Activated naive CD8-positive, alpha-beta T cell treated with anti-CD3 and anti-CD28 coated beads, Interleukin-2, amount 50 U/mL, for 24 hours (primary cell): ENCODE measurements at regions not wholly inside any gene's neighbourhood (a gene's known extent, or its start where the extent isn't known, plus 50 kb on each side); places are given as distances from the start of the nearest gene placed in this dataset.
A peak's percentile ranks its signal among the peaks of the same experiment; 100 is the strongest.

Experiments
- ATAC-seq: fragments of 150-1000 bp; cut with Tn5 transposase; one replicate; pipeline ENCODE4 v1.10.0; 2021
- DNase-seq: peaks from one replicate; pipeline ENCODE4 v3.0.0; 2021
- H3K27ac Mint-ChIP-seq: one replicate; pipeline ENCODE4 v1.8.0; 2021; ENCODE audit warnings: mild to moderate bottlenecking, mixed read lengths
- H3K27me3 Mint-ChIP-seq: one replicate; pipeline ENCODE4 v1.8.0; 2021; ENCODE audit warnings: mixed read lengths
- H3K36me3 Mint-ChIP-seq: one replicate; pipeline ENCODE4 v1.8.0; 2021; ENCODE audit warnings: low read depth, mixed read lengths
- H3K4me1 Mint-ChIP-seq: one replicate; pipeline ENCODE4 v1.8.0; 2021; ENCODE audit warnings: mixed read lengths
- H3K4me3 Mint-ChIP-seq: one replicate; pipeline ENCODE4 v1.8.0; 2021; ENCODE audit warnings: mild to moderate bottlenecking, moderate library complexity, mixed read lengths
- H3K9me3 Mint-ChIP-seq: one replicate; pipeline ENCODE4 v1.8.0; 2021; ENCODE audit warnings: mixed read lengths

DNA sequence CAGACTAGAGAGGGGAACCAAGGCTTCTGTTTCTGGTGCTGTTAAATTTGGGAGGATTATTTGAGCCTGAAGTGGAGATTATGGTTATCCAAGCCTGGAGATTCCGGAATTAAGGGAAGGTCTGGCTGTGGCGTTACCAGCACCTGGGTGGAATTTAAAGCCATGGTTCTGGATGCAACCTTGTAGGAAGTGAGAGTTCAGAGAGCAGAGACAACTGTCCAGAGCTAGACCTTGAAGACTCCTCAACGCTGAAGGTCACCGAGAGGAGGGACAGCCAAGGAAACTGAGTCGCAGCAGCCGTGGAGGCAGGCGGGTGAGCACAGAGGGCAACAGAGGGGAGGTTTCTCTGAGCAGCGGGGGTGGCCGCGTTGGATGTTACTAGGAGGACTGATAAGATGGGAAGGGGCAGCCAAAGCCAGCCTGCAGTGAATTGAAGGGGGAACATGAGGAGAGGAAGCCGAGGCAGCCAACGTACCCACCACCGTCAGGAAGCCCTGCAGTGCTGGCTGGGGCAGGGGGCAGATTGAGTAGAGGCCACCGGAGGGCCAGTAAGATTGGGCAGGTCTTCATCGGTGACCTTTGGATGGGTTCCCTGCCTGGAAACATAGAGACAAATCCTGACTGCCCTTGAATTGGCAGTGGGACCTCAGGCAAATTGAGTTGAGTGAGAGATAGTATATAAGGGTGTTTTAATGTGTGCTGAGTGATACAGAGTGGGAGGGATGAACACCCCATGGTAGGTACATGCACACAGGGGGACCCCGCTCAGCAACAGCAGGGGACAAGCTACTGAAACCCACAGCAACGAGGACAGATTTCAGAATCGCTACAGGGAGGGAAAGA is 90.3 kb downstream of the SNX5 start:
- H3K36me3 Mint-ChIP-seq, result no peaks in the 10 kb centered on the region
- peak; percentile 53 for ATAC-seq
- peaks cover 9% of the 10 kb centered on the region for H3K27me3 Mint-ChIP-seq
- DNase-seq, result no peak
- peaks cover 27% of the 10 kb centered on the region for H3K4me1 Mint-ChIP-seq
- peak overlapping the region; percentile 1 for H3K4me3 Mint-ChIP-seq
- H3K27ac Mint-ChIP-seq, result peak overlapping the region; percentile 85
- H3K9me3 Mint-ChIP-seq, result no peaks in the 10 kb centered on the region

DNA sequence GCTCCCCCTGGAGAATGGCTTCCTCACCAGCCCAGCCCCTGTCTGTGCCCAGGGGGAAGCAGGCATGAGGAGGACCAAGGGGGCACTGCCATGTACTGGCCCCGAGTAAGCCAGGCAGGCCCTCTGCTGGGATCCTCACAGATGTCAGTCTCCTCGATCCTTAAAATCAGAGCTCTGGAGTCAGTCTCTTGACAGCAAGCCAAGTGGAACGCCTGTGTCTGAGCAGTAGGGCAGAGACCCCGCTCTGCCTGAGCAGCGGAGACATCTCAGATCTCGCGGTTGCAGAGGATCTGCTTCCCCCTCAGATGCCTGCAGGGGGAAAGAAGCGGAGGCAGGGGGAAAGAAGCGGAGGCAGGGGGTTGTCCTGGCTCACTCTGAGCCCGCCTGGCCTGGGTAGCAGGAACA is 92.6 kb downstream of the SNX5 start:
- Mint-ChIP-seq H3K27ac (no peak overlapping the region), H3K4me1 (peaks cover 35% of the 10 kb centered on the region), H3K27me3 (peaks cover 13% of the 10 kb centered on the region), H3K36me3 (no peaks in the 10 kb centered on the region), H3K4me3 (no peak overlapping the region), H3K9me3 (no peaks in the 10 kb centered on the region)
- ATAC-seq (no peak), DNase-seq (no peak)

DNA sequence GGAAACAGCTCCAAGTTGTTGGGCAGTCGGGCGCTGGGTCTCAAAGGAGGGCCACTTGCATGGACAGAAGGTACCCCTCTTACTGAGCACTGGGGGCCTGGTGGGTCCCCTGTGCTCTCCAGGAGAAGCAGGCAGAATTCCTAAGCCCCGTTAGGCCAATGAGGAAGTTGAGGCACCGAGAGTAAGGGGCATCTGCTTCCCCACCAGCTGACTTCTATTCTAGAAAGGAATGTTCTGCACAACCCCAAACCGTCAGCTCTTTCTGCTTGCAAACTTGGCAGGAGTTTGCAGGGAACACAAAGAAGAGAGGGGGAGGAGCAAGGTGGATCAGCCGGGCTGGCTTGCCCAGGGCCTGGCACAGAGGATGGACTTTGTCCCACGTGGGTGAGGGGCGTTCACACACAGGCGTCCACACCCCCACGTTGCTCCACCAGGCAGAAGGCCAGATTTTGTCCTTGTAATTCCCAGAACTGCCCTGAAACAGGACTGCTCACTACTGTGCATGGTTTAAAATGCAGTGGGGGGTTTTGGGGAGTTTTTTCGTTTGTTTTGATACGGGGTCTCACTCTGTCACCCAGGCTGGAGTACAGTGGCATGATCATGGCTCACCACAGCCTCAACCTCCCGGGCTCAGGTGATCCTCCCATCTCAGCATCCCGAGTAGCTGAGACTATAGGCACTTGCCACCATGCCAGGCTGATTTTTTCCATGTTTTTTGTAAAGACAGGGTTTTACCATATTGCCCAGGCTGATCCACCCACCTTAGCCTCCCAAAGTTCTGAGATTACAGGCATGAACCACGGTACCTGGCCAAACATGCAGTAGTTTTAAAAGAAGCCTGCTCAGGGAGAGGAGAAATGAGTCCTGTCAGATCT is 93.3 kb downstream of the SNX5 start:
- H3K27me3 Mint-ChIP-seq, result peaks cover 15% of the 10 kb centered on the region
- H3K4me1 Mint-ChIP-seq, result peaks cover 34% of the 10 kb centered on the region
- no peaks in the 10 kb centered on the region for H3K36me3 Mint-ChIP-seq
- no peak overlapping the region for H3K4me3 Mint-ChIP-seq
- no peak overlapping the region for H3K27ac Mint-ChIP-seq
- no peaks in the 10 kb centered on the region for H3K9me3 Mint-ChIP-seq
- ATAC-seq (no peak), DNase-seq (no peak)

DNA sequence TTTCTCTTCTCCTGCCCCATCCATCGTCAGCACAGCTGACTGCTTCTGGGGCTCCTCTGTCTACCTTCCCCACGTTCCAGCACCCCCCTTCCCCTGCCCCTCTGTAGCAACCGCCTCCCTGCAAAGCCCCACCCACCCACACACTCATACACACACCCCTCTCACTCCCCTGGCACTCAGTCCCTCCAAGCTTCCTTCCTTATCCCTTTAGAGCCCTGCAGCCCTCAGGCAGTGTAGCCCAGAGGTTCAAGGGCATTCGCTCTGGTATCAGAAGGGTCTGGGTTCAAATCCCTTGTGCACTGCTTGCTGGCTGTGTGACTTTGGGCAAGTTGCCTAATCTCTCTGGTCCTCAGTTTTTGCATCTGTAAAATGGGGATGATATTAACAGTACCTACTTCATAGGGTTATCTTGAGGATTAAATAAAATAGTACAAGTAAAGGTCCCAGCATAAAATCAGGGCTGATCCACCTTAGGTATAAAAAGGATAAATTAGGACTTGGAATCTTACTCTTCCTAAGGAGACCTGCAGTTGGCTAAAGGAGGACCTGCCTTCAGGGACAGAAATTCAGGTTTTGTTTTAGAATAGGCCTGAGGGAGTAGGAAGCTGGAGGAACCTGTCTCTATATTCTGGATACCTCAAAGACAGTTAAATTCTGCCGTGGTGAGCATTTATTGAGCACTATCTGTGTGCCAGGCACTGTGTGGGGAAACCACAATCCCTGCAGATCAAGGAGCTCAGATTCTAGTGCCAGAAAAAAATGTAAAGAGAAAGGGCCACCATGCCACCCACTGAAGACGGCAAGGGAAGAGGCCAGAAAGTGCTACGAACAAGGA is 94.1 kb downstream of the SNX5 start:
- ATAC-seq, result no peak

DNA sequence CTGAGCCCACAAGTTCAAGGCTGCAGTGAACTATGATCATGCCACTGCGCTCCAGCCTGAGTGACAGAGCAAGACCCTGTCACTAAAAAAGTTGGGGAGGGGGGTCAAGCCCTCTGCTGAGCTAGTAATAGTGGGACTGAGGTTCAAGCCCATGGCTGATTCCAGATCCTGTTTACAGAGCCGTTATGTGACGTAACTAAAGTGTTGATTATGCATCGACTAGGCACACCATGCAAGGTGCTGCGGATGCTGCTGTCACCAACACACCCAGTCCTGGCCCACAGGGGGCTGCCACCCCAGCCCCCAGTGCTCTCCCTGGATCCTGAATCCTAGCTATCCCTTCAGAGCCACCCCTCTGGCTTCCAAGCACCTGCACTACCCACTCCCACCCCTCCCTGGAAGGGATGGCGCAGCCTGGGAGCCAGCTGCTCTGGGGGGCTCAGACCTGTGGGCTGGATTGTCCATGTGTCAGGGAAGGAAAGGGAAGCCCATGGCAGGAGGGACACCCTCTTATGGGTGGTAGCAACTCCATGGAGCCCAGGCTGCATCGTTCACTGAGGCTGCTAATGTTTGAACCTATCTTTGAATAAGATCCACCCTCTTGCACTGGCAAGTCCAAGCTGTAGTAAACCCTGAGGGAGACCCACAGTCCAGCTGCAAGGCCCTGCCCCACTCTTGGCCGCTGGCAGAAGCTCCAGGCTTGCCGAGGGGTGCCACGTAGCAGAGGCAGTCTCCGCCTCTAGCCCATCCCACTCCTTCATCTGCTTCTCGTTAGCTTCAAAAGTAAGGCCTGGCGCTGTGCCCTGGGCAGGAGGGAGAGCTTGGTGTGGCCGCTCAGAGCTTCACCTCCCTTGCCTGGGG is 95.0 kb downstream of the SNX5 start:
- H3K36me3 Mint-ChIP-seq, result no peaks in the 10 kb centered on the region
- peak; percentile 11 for DNase-seq
- H3K9me3 Mint-ChIP-seq, result no peaks in the 10 kb centered on the region

More for the DNA sequence above, 94.1 kb downstream of the SNX5 start:
- no peak overlapping the region for H3K27ac Mint-ChIP-seq
- H3K4me1 Mint-ChIP-seq, result peaks cover 27% of the 10 kb centered on the region
- H3K27me3 Mint-ChIP-seq, result peaks cover 16% of the 10 kb centered on the region
- H3K9me3 Mint-ChIP-seq, result no peaks in the 10 kb centered on the region
- no peak overlapping the region for H3K4me3 Mint-ChIP-seq
- H3K36me3 Mint-ChIP-seq, result no peaks in the 10 kb centered on the region
- no peak for DNase-seq

DNA sequence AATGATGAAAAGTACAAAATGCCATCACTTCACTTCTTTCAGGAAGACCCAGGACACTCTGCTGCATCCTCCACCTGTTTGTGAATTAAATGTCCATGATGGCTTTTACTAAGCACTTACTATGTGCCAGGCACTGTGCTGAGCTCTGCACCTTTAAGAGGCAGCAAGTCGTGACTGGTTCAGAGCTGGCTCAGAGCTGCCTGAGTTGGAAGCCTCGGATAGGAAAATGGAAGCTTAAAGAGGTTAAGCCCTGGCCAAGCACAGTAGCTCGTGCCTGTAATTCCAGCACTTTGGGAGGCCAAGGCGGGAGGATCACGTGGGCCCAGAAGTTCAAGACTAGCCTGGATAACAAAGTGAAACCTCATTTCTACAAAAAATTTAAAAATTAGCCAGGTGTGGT is 95.6 kb downstream of the SNX5 start:
- no peaks in the 10 kb centered on the region for H3K9me3 Mint-ChIP-seq
- no peak overlapping the region for H3K4me3 Mint-ChIP-seq
- H3K36me3 Mint-ChIP-seq, result no peaks in the 10 kb centered on the region
- H3K27ac Mint-ChIP-seq, result no peak overlapping the region
- H3K4me1 Mint-ChIP-seq, result peaks cover 11% of the 10 kb centered on the region
- ATAC-seq (no peak), DNase-seq (no peak)
- peaks cover 17% of the 10 kb centered on the region for H3K27me3 Mint-ChIP-seq

More for the DNA sequence above, 95.0 kb downstream of the SNX5 start:
- no peak overlapping the region for H3K27ac Mint-ChIP-seq
- H3K4me3 Mint-ChIP-seq, result no peak overlapping the region
- ATAC-seq, result no peak
- peaks cover 19% of the 10 kb centered on the region for H3K27me3 Mint-ChIP-seq
- H3K4me1 Mint-ChIP-seq, result peaks cover 18% of the 10 kb centered on the region

DNA sequence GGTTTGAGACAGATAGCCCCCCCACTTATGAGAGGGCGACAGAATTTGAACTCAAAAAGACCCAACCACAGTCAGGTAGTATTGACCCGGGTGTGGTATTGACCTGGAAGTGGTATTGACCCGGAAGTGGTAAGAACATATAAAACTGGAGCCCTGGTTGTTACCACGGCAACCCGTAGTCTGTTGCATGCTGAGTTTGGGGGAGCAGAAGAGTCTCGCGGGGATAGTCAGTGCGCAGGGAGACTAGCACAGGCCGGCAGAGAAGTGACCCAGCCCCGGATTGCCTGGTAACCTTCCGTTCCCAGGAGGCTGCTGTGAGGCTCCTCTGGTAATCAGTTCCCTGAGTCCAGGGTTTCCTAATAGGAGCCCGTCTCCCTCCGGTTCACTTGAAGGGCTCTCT is 96.2 kb downstream of the SNX5 start:
- DNase-seq (no peak), ATAC-seq (no peak)
- H3K27me3 Mint-ChIP-seq, result peaks cover 17% of the 10 kb centered on the region
- H3K27ac Mint-ChIP-seq, result no peak overlapping the region
- no peaks in the 10 kb centered on the region for H3K9me3 Mint-ChIP-seq
- H3K4me1 Mint-ChIP-seq, result peaks cover 8% of the 10 kb centered on the region
- no peaks in the 10 kb centered on the region for H3K36me3 Mint-ChIP-seq
- no peak overlapping the region for H3K4me3 Mint-ChIP-seq

DNA sequence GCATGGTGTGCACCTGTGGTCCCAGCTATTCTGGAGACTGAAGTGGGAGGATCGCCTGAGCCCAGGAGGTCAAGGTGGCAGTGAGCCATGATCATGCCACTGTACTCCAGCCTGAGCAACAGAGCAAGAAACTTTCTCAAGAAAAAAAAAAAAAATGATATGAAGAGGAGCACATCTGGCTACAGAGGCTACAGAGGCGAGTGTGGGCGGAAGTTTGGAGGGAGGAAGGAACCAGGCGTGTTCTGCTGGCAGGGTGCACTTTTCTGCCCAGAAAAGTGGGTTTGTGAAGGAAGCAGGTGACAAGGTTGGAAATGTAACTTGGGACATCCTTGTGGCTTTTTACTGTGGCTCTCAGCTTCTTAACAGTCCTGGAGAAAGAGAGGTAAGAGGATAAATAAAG is 96.7 kb downstream of the SNX5 start:
- DNase-seq (no peak), ATAC-seq (no peak)
- Mint-ChIP-seq H3K4me1 (peaks cover 8% of the 10 kb centered on the region), H3K9me3 (no peaks in the 10 kb centered on the region), H3K4me3 (no peak overlapping the region), H3K27me3 (peaks cover 17% of the 10 kb centered on the region), H3K27ac (no peak overlapping the region), H3K36me3 (no peaks in the 10 kb centered on the region)

DNA sequence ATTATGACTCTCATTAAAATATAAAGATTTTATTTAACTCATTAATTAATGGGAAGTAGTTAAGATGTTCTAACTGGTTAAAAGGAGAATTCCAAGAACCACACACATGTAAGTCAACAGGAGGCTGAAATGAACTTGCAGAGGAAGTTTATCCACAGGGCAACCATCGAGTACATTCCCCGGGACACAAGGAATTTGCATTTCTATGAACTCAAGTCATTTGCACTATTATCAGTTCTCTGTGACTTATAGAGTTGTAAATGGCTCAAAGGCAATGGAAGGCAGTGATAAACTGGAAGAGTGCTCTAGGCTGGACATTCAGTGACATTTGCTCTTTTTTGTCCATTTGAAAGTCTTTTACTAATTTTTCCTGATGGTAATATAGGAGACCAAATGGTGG is 97.4 kb downstream of the SNX5 start:
- Mint-ChIP-seq H3K27ac (no peak overlapping the region), H3K27me3 (peaks cover 14% of the 10 kb centered on the region), H3K4me1 (peaks cover 8% of the 10 kb centered on the region), H3K9me3 (no peaks in the 10 kb centered on the region), H3K36me3 (no peaks in the 10 kb centered on the region), H3K4me3 (no peak overlapping the region)
- no peak for ATAC-seq
- no peak for DNase-seq

DNA sequence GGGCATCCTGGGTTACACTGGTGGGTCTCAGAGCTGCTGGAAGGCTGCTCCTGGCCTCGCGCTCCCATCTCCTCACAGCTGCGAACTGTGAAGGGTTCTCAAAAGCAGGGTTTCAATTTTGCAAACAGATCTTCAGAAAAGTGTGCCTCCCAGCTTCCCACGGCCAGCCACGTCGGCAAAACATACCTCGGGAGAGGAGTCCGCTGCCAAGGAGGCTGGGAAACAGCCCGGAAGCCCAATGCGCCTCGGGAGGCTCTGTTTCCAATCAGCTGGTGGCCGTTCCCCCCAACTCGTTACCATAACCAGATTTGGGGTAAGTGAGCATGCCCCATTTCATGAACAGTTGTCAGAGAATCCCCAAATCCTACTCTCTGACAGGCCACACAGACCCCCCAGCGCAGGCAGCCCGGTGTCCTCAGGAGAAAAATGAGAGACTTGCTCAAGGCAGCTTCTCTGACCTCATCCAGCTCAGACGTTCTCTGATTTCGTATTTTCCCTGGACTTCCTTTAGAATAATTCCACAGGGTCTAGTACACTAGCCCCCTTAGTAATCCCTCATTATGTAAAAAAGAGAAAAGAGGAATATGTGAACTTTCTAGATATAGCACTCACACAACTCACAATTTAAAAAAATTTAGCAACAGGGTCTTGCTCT is 98.4 kb downstream of the SNX5 start:
- Mint-ChIP-seq H3K27ac (no peak overlapping the region), H3K4me3 (no peak overlapping the region), H3K36me3 (no peaks in the 10 kb centered on the region), H3K4me1 (peaks cover 8% of the 10 kb centered on the region), H3K9me3 (no peaks in the 10 kb centered on the region), H3K27me3 (peaks cover 14% of the 10 kb centered on the region)
- DNase-seq (no peak), ATAC-seq (no peak)

DNA sequence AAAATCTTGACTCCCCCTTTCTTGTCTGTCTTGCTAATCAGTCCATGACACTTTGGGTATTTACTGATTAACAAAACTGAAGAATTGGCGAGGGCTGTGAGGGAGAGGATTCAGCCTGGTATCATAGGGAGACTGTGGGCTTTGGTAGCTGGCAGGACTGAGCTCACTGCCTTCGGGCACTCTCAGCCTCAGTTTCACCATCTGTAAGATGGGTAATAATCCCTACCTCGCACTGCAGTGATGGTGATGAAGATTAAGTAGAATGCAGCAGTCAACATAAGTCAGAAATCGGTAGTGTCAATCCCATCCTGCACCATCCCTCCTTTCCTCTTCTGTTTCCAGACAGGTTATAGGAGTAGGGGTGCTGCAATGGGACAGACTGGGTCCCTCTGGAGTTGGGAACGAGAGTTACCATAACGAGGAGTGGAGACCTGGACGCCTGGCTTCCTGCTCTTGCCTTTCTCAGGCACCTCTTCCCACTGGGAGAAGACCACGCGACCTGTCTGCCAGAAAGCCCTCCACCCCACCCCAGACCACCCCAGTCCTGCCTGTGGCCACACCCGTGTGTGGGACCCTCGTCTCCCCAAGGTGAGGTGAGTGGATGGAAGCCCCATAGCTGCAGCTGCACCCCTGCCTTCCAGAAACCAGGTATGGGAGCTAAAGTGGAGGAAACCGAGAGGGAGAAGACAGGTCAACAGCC is 99.1 kb downstream of the SNX5 start:
- H3K36me3 Mint-ChIP-seq, result no peaks in the 10 kb centered on the region
- ATAC-seq (no peak), DNase-seq (no peak)
- peaks cover 13% of the 10 kb centered on the region for H3K27me3 Mint-ChIP-seq
- H3K4me3 Mint-ChIP-seq, result no peak overlapping the region
- H3K27ac Mint-ChIP-seq, result no peak overlapping the region
- H3K4me1 Mint-ChIP-seq, result peaks cover 8% of the 10 kb centered on the region
- no peaks in the 10 kb centered on the region for H3K9me3 Mint-ChIP-seq

DNA sequence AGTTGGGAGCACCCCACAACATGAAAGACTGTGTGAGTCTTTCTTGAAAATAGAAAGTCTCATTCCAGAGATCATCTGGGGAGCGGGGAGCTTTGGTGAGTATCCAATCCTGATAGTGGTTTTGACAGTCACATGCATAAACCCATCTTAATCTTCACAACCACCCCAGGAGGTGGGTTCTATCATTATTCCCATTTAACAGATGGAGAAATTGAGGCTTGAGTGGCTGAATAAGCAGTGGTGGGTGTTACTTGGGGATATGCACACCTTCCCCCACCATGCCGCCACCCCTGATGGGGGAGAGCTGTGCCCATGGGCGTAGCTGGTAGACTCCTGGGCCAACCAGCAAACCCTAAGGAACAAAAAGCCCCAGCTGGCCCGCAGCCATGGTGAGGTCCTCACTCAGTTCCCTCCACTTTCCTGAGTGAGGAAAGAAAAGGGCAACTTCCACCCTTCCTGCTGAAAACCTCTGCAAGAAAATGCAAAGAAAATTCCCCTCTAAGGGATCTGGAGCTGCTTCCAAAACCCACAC is 99.8 kb downstream of the SNX5 start:
- ATAC-seq (no peak), DNase-seq (no peak)
- Mint-ChIP-seq H3K4me3 (no peak overlapping the region), H3K4me1 (peaks cover 8% of the 10 kb centered on the region), H3K27ac (no peak overlapping the region), H3K9me3 (no peaks in the 10 kb centered on the region), H3K27me3 (peaks cover 11% of the 10 kb centered on the region), H3K36me3 (no peaks in the 10 kb centered on the region)

DNA sequence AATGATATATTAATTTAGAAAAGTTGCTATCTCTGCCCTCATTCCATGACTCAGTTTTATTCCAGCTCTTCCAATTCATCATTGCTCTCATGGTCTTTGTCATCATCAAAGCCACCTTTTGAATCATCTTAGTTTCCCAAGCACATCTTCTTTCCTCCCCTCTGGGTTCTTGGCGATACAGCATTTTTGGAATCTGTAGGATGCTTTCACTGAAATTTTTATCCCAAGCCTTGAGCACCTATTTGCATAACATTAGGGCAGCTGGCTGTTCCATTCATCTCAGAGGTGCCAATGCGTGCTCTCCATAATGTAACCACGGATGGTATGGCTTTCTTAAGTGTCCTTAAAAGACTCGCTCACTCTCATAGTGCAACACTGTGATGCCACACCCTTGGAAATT is 100.4 kb downstream of the SNX5 start:
- H3K4me3 Mint-ChIP-seq, result no peak overlapping the region
- H3K27ac Mint-ChIP-seq, result no peak overlapping the region
- peaks cover 8% of the 10 kb centered on the region for H3K4me1 Mint-ChIP-seq
- no peaks in the 10 kb centered on the region for H3K9me3 Mint-ChIP-seq
- H3K27me3 Mint-ChIP-seq, result peaks cover 11% of the 10 kb centered on the region
- no peaks in the 10 kb centered on the region for H3K36me3 Mint-ChIP-seq
- DNase-seq (no peak), ATAC-seq (no peak)
